ENCODE measurements at regions not wholly inside any gene's neighbourhood (a gene's known extent, or its start where the extent isn't known, plus 50 kb on each side); places are given as distances from the start of the nearest gene placed in this dataset.

DNA sequence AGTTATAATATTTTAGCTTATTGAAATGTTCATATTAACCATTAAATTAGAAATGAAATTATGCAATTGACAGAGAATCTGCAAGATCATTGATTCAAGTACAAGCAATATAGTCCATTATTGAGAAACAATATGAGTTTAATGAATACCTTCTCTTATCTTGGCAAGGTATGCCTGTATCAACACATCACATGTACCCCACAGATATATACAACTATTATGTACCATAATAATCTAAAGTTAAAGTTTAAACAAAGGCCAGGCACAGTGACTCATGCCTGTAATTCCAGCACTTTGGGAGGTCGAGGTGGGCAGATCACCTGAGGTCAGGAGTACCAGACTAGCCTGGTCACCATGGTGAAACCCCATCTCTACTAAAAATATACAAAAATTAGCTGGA lies 514.7 kb downstream of the PCDH7 start:
- DNase-seq (ENCODE audit: low read depth), result no peak
- H3K4me3 ChIP-seq (ENCODE audit: low read length), result no peak overlapping the region
- TF ChIP-seq, protein P1, sequence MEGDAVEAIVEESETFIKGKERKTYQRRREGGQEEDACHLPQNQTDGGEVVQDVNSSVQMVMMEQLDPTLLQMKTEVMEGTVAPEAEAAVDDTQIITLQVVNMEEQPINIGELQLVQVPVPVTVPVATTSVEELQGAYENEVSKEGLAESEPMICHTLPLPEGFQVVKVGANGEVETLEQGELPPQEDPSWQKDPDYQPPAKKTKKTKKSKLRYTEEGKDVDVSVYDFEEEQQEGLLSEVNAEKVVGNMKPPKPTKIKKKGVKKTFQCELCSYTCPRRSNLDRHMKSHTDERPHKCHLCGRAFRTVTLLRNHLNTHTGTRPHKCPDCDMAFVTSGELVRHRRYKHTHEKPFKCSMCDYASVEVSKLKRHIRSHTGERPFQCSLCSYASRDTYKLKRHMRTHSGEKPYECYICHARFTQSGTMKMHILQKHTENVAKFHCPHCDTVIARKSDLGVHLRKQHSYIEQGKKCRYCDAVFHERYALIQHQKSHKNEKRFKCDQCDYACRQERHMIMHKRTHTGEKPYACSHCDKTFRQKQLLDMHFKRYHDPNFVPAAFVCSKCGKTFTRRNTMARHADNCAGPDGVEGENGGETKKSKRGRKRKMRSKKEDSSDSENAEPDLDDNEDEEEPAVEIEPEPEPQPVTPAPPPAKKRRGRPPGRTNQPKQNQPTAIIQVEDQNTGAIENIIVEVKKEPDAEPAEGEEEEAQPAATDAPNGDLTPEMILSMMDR (conservative IDR thresholded peaks at IDR 0.05; ENCODE audit: low read depth, low read length), result no peak

DNA sequence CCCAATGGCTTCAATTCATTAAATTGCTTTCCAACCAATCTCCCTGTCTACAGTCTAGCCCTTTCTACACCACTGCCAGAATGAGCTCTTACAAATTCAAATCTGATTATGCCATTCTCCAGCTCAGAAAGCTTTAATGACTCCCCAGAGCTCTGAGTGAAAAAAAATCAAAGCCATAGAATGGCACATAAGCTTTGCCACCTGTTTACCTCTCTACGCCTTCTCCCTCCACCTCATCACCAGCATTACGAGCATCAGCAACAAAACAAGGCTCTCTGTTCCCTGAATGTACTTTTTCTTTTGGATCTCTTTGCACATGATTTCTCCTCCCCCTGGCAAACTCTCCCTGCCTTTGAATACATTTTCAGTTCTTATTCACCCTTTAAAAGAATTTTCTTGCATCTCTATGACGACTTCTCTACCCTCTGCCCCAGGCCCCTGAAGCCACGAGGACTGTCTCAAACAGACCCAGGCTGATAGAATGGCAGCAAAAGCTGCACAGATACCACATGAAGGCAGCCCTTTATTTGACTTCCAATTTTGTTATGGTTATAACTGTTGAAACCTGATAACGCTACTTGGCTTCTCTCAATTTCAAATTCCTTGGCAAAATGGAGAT lies 516.0 kb downstream of the PCDH7 start:
- TF ChIP-seq, protein P1 (conservative IDR thresholded peaks at IDR 0.05; ENCODE audit: low read depth, low read length), result no peak
- DNase-seq (ENCODE audit: low read depth), result peak; percentile 5
- no peak overlapping the region for H3K4me3 ChIP-seq (ENCODE audit: low read length)

DNA sequence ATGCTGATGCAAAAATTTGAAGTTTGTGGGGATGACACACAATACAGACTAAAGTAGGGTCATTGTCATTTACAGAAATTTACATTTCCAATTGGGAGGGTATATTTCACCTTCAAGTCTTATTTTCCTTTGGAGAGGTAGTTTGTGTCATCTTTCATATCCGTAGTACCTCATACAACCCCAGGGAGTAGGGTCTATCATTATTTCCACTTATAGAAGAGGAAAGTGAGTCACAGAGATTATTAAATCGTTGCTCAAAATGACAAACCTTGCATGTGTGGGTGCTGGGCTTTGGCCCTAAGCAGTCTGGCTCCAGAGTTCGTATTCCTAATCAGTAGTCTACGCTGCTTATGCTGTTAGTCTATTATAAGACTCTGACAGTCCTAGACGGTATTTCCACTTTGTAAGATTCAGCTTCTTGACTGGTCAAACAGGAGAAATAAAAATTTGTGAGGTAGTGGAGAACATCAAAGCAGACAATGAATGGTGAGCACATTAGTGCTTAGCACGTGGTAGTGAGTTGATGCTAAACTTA lies 516.5 kb downstream of the PCDH7 start:
- TF ChIP-seq, protein P1 (conservative IDR thresholded peaks at IDR 0.05; ENCODE audit: low read depth, low read length), result no peak
- no peak overlapping the region for H3K4me3 ChIP-seq (ENCODE audit: low read length)
- DNase-seq (ENCODE audit: low read depth), result no peak

DNA sequence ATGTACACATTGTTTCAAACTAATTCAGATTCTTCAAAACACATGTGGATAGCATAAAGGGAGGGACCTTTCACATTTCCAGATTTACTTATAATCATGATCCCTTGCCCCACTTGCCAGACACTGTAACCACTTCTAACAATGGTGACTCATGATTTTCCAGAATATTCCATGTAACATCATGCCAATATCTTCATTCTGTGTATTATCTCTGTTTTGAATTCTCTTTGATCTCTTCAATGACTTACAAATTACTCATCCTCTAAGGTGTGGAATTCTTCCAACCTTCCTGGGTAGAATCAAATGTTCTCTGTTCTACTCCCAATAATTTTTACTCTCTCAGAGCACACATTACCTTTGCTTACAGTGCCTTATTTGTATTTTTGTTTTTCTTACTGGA lies 517.1 kb downstream of the PCDH7 start:
- DNase-seq (ENCODE audit: low read depth), result no peak
- TF ChIP-seq, protein P1 (conservative IDR thresholded peaks at IDR 0.05; ENCODE audit: low read depth, low read length), result no peak
- H3K4me3 ChIP-seq (ENCODE audit: low read length), result no peak overlapping the region

DNA sequence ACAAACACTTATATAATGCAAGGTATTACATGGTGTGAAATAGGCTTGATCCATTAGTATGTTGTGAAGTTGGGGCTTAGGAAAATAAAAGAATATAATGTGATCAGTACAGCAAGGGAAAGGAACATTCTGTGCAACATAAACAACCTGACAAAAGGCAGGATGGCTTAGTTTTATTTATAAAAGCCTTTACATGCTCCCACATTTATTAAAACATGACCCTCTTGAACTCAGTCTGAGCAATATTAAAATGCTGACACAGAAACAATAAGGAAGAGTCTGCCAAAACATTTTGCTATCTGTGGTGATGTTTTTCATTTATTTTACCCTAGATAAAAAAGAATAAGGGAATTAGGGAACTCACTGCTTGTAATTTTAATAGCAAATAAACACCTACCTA lies 519.7 kb downstream of the PCDH7 start:
- no peak for DNase-seq (ENCODE audit: low read depth)
- TF ChIP-seq, protein P1 (conservative IDR thresholded peaks at IDR 0.05; ENCODE audit: low read depth, low read length), result no peak
- H3K4me3 ChIP-seq (ENCODE audit: low read length), result no peak overlapping the region

DNA sequence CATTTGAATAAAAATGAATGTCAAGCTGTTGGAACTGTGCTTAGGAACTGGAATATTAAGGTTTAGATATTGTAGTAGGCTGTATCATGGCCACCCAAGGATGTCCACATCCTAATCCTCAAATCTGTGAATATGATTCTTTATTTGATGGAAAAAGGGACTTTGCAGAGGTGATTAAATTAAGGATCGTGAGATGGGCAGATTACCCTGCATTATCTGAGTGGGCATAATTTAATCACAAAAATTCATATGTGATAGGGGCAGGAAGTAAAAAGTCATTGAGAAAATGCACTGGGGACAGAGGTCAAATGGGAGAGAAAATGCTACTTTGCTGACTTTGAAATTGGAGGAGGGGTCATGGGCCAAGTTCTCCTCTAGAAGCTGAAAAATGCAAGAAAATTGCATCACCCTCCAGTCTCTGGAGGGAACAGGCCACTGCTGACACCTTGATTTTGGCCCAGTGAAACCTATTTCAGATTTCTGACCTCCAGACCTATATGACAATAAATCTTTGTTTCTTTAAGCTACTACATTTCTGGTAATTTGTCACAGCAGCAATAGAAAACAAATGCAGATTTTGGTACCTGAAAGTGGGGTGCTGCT lies 521.4 kb downstream of the PCDH7 start:
- DNase-seq (ENCODE audit: low read depth), result no peak
- TF ChIP-seq, protein P1 (conservative IDR thresholded peaks at IDR 0.05; ENCODE audit: low read depth, low read length), result no peak
- no peak overlapping the region for H3K4me3 ChIP-seq (ENCODE audit: low read length)

DNA sequence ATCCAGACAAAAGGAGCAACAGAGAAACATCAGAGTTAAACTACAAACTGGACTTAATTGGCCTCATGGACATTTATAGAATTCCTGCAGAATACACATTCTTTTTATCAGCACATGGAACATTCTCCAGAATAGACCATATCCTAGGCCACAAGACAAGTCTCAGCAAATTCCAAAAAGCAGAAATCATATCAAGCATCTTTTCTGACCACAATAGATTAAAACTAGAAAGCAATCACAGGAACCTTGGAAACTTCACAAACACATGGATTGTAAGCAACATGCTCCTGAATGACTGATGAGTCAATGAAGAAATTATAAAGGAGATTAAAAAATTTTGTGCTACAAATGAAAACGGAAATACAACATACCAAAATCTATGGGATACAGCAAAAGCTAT lies 526.7 kb downstream of the PCDH7 start:
- H3K4me3 ChIP-seq (ENCODE audit: low read length), result no peak overlapping the region
- DNase-seq (ENCODE audit: low read depth), result peak; percentile 54
- TF ChIP-seq, protein P1 (conservative IDR thresholded peaks at IDR 0.05; ENCODE audit: low read depth, low read length), result no peak

Data from retinal pigment epithelial cell (primary cell).